ENCODE measurements at regions not wholly inside any gene's neighbourhood (a gene's known extent, or its start where the extent isn't known, plus 50 kb on each side); places are given as distances from the start of the nearest gene placed in this dataset.
"Not testable (repeated sequence)": the region's sequence is repeated elsewhere in the genome, so short reads cannot be mapped to it uniquely, and the experiment has no call there.

DNA sequence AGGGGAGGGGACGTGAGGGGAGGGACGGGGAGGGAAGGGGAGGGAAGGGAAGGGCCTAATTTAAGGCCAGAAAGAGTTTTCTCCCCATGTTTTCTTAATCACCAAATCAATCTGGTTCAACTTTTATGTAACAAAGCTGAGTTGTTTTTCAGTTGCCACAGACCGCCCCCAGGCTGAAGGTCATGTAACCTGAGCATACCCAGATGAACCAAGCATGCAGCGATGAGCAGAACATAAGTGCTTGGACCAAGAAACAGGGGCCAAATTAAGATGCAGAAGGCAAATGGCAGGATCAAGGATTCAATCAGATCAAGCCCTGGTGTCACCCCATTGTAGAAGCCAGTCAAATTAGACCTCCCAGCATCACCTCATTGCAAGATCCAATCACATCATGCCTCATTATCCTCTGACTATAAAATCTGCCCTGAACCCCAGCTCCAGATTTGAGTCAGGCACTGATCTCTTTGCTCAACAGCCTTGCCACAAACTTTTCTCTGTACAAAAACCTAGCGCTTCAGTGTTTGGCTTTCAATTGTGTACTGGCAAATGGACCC is 113.5 kb upstream of the TNPO1 start:
- H3K79me1 ChIP-seq (replicated peaks; ENCODE audit: low read length, poor library complexity, severe bottlenecking) = no peaks in the 10 kb centered on the region
- H2AFZ ChIP-seq (ENCODE audit: low read depth, low read length) = no peak overlapping the region
- H2BK5ac ChIP-seq (ENCODE audit: low read depth, low read length, poor library complexity, severe bottlenecking) = no peak overlapping the region
- 96% methylated on average over 2 of the region's 5 CpGs for WGBS
- peak overlapping the region in 1 of 2 experiments; percentile 22 for H3K14ac ChIP-seq (ENCODE audit: low read length in 2 of 2)
- no peak overlapping the region for H3K4me2 ChIP-seq (ENCODE audit: low read length, poor library complexity, severe bottlenecking)
- H3K23ac ChIP-seq (ENCODE audit: low read length in 2 of 2) = no peak overlapping the region
- no peaks in the 10 kb centered on the region for H3K9me3 ChIP-seq (ENCODE audit: control insufficient read depth, low read length)
- no peak overlapping the region for H3K18ac ChIP-seq (ENCODE audit: low read depth in 1 of 2, low read length in 2 of 2)
- no peak overlapping the region for H3K4me3 ChIP-seq (ENCODE audit: insufficient read depth in 1 of 2, low read depth in 1 of 2, low read length in 2 of 2)
- no peak overlapping the region for H3K9ac ChIP-seq (ENCODE audit: low read length)
- H3K27ac ChIP-seq (ENCODE audit: low read length, poor library complexity, severe bottlenecking) = no peak overlapping the region
- DNase-seq = no peak
- H2BK15ac ChIP-seq (ENCODE audit: low read depth, poor library complexity, severe bottlenecking) = no peak overlapping the region
- no peak overlapping the region for H4K91ac ChIP-seq (ENCODE audit: low read length)
- H3K36me3 ChIP-seq (ENCODE audit: control insufficient read depth in 1 of 2, insufficient read depth in 2 of 2, low read depth in 1 of 2, low read length in 2 of 2) = no peaks in the 10 kb centered on the region
- H3K4me1 ChIP-seq (ENCODE audit: control insufficient read depth, insufficient read depth, low read depth, low read length) = no peaks in the 10 kb centered on the region
- H3K4ac ChIP-seq (ENCODE audit: low read depth in 1 of 2, low read length in 2 of 2) = no peak overlapping the region
- no peak overlapping the region for H2AK5ac ChIP-seq (ENCODE audit: low read length, severe bottlenecking)
- H3K27me3 ChIP-seq (ENCODE audit: control insufficient read depth in 1 of 2, insufficient read depth in 1 of 2, low read length in 2 of 2) = no peaks in the 10 kb centered on the region
- no peak overlapping the region for H4K8ac ChIP-seq (ENCODE audit: low read length)
- no peak overlapping the region for H2BK120ac ChIP-seq (ENCODE audit: low read depth, low read length)
- no peak overlapping the region for H2BK12ac ChIP-seq (ENCODE audit: low read length in 2 of 2)

DNA sequence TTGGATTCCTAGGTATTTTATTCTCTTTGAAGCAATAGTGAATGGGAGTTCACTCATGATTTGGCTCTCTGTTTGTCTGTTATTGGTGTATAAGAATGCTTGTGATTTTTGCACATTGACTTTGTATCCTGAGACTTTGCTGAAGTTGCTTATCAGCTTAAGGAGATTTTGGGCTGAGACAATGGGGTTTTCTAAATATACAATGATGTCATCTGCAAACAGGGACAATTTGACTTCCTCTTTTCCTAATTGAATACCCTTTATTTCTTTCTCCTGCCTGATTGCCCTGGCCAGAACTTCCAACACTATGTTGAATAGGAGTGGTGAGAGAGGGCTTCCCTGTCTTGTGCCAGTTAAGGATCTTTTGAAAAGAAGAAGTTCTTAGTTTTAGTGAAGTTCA is 114.4 kb upstream of the TNPO1 start:
- H3K36me3 ChIP-seq (ENCODE audit: control insufficient read depth in 1 of 2, insufficient read depth in 2 of 2, low read depth in 1 of 2, low read length in 2 of 2); H2AFZ ChIP-seq (ENCODE audit: low read depth, low read length); H2BK15ac ChIP-seq (ENCODE audit: low read depth, poor library complexity, severe bottlenecking); H2BK12ac ChIP-seq (ENCODE audit: low read length in 2 of 2); H3K4me3 ChIP-seq (ENCODE audit: insufficient read depth in 1 of 2, low read depth in 1 of 2, low read length in 2 of 2); H3K4ac ChIP-seq (ENCODE audit: low read depth in 1 of 2, low read length in 2 of 2); H3K18ac ChIP-seq (ENCODE audit: low read depth in 1 of 2, low read length in 2 of 2); H2BK120ac ChIP-seq (ENCODE audit: low read depth, low read length); H4K8ac ChIP-seq (ENCODE audit: low read length); H3K27me3 ChIP-seq (ENCODE audit: control insufficient read depth in 1 of 2, insufficient read depth in 1 of 2, low read length in 2 of 2); H2AK5ac ChIP-seq (ENCODE audit: low read length, severe bottlenecking); H3K23ac ChIP-seq (ENCODE audit: low read length in 2 of 2); H3K9ac ChIP-seq (ENCODE audit: low read length); H3K4me2 ChIP-seq (ENCODE audit: low read length, poor library complexity, severe bottlenecking); H3K27ac ChIP-seq (ENCODE audit: low read length, poor library complexity, severe bottlenecking); H3K4me1 ChIP-seq (ENCODE audit: control insufficient read depth, insufficient read depth, low read depth, low read length); H3K9me3 ChIP-seq (ENCODE audit: control insufficient read depth, low read length); H3K14ac ChIP-seq (ENCODE audit: low read length in 2 of 2); H4K91ac ChIP-seq (ENCODE audit: low read length); H3K79me1 ChIP-seq (replicated peaks; ENCODE audit: low read length, poor library complexity, severe bottlenecking); H2BK5ac ChIP-seq (ENCODE audit: low read depth, low read length, poor library complexity, severe bottlenecking); DNase-seq: not testable (repeated sequence)

GRCh38 chr5:72698481-72698880 is 118.0 kb upstream of the TNPO1 start:
- 86% methylated on average over 4 of the region's 4 CpGs for WGBS

DNA sequence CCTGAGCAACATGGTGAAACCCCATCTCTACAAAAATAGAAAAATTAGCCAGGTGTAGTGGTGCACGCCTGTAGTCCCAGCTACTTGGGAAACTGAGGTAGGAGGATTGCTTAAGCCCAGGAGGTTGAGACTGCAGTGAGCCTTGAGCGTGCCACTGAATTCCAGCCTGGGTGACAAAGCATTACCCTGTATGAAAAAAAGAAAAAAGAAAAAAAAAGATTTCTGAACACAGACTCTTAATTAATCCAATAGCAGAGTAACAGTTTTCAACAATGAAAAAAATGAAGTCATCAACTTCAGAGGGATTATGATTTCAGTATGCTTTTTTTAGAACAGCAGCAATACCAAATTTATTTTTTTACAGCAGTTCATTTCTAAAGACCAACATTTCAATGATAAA is 118.8 kb upstream of the TNPO1 start:
- H2BK15ac ChIP-seq (ENCODE audit: low read depth, poor library complexity, severe bottlenecking) = no peak overlapping the region
- H3K4ac ChIP-seq (ENCODE audit: low read depth in 1 of 2, low read length in 2 of 2) = no peak overlapping the region
- no peak overlapping the region for H3K14ac ChIP-seq (ENCODE audit: low read length in 2 of 2)
- H2BK120ac ChIP-seq (ENCODE audit: low read depth, low read length) = no peak overlapping the region
- no peak overlapping the region for H2BK12ac ChIP-seq (ENCODE audit: low read length in 2 of 2)
- no peak overlapping the region for H2AFZ ChIP-seq (ENCODE audit: low read depth, low read length)
- H3K9ac ChIP-seq (ENCODE audit: low read length) = no peak overlapping the region
- WGBS = 100% methylated on average over 1 of the region's 2 CpGs
- no peak overlapping the region for H4K91ac ChIP-seq (ENCODE audit: low read length)
- DNase-seq = no peak
- H3K23ac ChIP-seq (ENCODE audit: low read length in 2 of 2) = no peak overlapping the region
- no peaks in the 10 kb centered on the region for H3K79me1 ChIP-seq (replicated peaks; ENCODE audit: low read length, poor library complexity, severe bottlenecking)
- H3K9me3 ChIP-seq (ENCODE audit: control insufficient read depth, low read length) = no peaks in the 10 kb centered on the region
- no peak overlapping the region for H2BK5ac ChIP-seq (ENCODE audit: low read depth, low read length, poor library complexity, severe bottlenecking)
- H2AK5ac ChIP-seq (ENCODE audit: low read length, severe bottlenecking) = no peak overlapping the region
- H3K27ac ChIP-seq (ENCODE audit: low read length, poor library complexity, severe bottlenecking) = no peak overlapping the region
- H4K8ac ChIP-seq (ENCODE audit: low read length) = no peak overlapping the region
- H3K18ac ChIP-seq (ENCODE audit: low read depth in 1 of 2, low read length in 2 of 2) = no peak overlapping the region
- H3K4me3 ChIP-seq (ENCODE audit: insufficient read depth in 1 of 2, low read depth in 1 of 2, low read length in 2 of 2) = no peak overlapping the region
- no peak overlapping the region for H3K4me2 ChIP-seq (ENCODE audit: low read length, poor library complexity, severe bottlenecking)
- no peaks in the 10 kb centered on the region for H3K4me1 ChIP-seq (ENCODE audit: control insufficient read depth, insufficient read depth, low read depth, low read length)
- H3K36me3 ChIP-seq (ENCODE audit: control insufficient read depth in 1 of 2, insufficient read depth in 2 of 2, low read depth in 1 of 2, low read length in 2 of 2) = no peaks in the 10 kb centered on the region
- H3K27me3 ChIP-seq (ENCODE audit: control insufficient read depth in 1 of 2, insufficient read depth in 1 of 2, low read length in 2 of 2) = no peaks in the 10 kb centered on the region

More at GRCh38 chr5:72698481-72698880, 118.0 kb upstream of the TNPO1 start:
- H2BK15ac ChIP-seq (ENCODE audit: low read depth, poor library complexity, severe bottlenecking) = no peak overlapping the region
- H3K27me3 ChIP-seq (ENCODE audit: control insufficient read depth in 1 of 2, insufficient read depth in 1 of 2, low read length in 2 of 2) = no peaks in the 10 kb centered on the region
- H3K4ac ChIP-seq (ENCODE audit: low read depth in 1 of 2, low read length in 2 of 2) = no peak overlapping the region
- no peak overlapping the region for H3K14ac ChIP-seq (ENCODE audit: low read length in 2 of 2)
- H2AFZ ChIP-seq (ENCODE audit: low read depth, low read length) = no peak overlapping the region
- H4K8ac ChIP-seq (ENCODE audit: low read length) = no peak overlapping the region
- no peak overlapping the region for H3K4me2 ChIP-seq (ENCODE audit: low read length, poor library complexity, severe bottlenecking)
- no peaks in the 10 kb centered on the region for H3K36me3 ChIP-seq (ENCODE audit: control insufficient read depth in 1 of 2, insufficient read depth in 2 of 2, low read depth in 1 of 2, low read length in 2 of 2)
- H3K27ac ChIP-seq (ENCODE audit: low read length, poor library complexity, severe bottlenecking) = no peak overlapping the region
- H2BK120ac ChIP-seq (ENCODE audit: low read depth, low read length) = no peak overlapping the region
- no peak overlapping the region for H3K23ac ChIP-seq (ENCODE audit: low read length in 2 of 2)
- no peak overlapping the region for H2BK5ac ChIP-seq (ENCODE audit: low read depth, low read length, poor library complexity, severe bottlenecking)
- H3K9ac ChIP-seq (ENCODE audit: low read length) = no peak overlapping the region
- H2BK12ac ChIP-seq (ENCODE audit: low read length in 2 of 2) = no peak overlapping the region
- H3K79me1 ChIP-seq (replicated peaks; ENCODE audit: low read length, poor library complexity, severe bottlenecking) = no peaks in the 10 kb centered on the region
- DNase-seq = no peak
- no peak overlapping the region for H4K91ac ChIP-seq (ENCODE audit: low read length)
- no peak overlapping the region for H2AK5ac ChIP-seq (ENCODE audit: low read length, severe bottlenecking)
- no peak overlapping the region for H3K4me3 ChIP-seq (ENCODE audit: insufficient read depth in 1 of 2, low read depth in 1 of 2, low read length in 2 of 2)
- H3K9me3 ChIP-seq (ENCODE audit: control insufficient read depth, low read length) = no peaks in the 10 kb centered on the region
- no peaks in the 10 kb centered on the region for H3K4me1 ChIP-seq (ENCODE audit: control insufficient read depth, insufficient read depth, low read depth, low read length)
- no peak overlapping the region for H3K18ac ChIP-seq (ENCODE audit: low read depth in 1 of 2, low read length in 2 of 2)

Data from mesenchymal stem cell (in vitro differentiated cells and primary cell).